Upper lobe of right lung (tissue), 1 donor: ENCODE measurements at regions not wholly inside any gene's neighbourhood (a gene's known extent, or its start where the extent isn't known, plus 50 kb on each side); places are given as distances from the start of the nearest gene placed in this dataset.

Source experiments
- ATAC-seq: fragments of 200-7000 bp; cut with Tn5 transposase; one replicate; pipeline ENCODE4 v1.9.1; 2020; ENCODE audit warnings: mild to moderate bottlenecking, moderate library complexity
- DNase-seq: peaks from one replicate; pipeline ENCODE4 v3.0.0-alpha.2; 2020
- H3K27ac ChIP-seq: fragments of 200-600 bp; one replicate; pipeline ENCODE4 v1.8.0; 2022
- H3K27me3 ChIP-seq: fragments of 200-600 bp; one replicate; pipeline ENCODE4 v1.8.0; 2022; ENCODE audit warnings: mild to moderate bottlenecking
- H3K36me3 ChIP-seq: fragments of 200-600 bp; one replicate; pipeline ENCODE4 v1.8.0; 2022
- H3K4me1 ChIP-seq: fragments of 200-600 bp; one replicate; pipeline ENCODE4 v1.8.0; 2022
- H3K4me3 ChIP-seq: fragments of 200-600 bp; one replicate; pipeline ENCODE4 v1.8.0; 2022; ENCODE audit warnings: mild to moderate bottlenecking
- H3K9me3 ChIP-seq: fragments of 200-600 bp; one replicate; pipeline ENCODE4 v1.8.0; 2022
- intact Hi-C: fragments of 100-400 bp; cut with DNase I; formaldehyde crosslinking; loops from one replicate; pipeline ENCODE4 v1.11.0; 2022
- TF ChIP-seq, protein P1 (sequence below): fragments of 200-600 bp; IDR thresholded peaks from one replicate; pipeline ENCODE4 v1.8.0; 2022; ENCODE audit warnings: antibody characterized with exemption
- donor health status: DM: no; HTN: yes; CAD: no; lungs with severe emphysema.

DNA sequence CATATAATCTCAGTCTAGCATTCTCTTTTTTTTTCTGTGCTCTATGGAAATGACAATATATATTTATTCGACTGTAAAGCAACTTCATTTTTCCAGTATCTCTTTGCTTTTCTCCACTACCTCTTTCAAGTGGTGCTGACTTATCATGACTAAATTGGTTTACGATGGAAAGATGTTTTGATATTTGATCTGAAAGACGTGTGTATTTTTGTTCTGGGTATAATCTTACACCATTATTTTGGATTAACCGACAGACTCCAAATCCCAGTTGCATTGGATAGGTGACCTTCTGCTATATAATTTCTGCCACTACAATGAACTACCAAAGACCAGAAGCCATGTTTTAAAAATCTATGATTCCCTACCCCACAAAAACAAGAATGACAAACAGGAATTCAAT lies 380.5 kb upstream of the NFE2L3 start:
- TF ChIP-seq, protein P1, sequence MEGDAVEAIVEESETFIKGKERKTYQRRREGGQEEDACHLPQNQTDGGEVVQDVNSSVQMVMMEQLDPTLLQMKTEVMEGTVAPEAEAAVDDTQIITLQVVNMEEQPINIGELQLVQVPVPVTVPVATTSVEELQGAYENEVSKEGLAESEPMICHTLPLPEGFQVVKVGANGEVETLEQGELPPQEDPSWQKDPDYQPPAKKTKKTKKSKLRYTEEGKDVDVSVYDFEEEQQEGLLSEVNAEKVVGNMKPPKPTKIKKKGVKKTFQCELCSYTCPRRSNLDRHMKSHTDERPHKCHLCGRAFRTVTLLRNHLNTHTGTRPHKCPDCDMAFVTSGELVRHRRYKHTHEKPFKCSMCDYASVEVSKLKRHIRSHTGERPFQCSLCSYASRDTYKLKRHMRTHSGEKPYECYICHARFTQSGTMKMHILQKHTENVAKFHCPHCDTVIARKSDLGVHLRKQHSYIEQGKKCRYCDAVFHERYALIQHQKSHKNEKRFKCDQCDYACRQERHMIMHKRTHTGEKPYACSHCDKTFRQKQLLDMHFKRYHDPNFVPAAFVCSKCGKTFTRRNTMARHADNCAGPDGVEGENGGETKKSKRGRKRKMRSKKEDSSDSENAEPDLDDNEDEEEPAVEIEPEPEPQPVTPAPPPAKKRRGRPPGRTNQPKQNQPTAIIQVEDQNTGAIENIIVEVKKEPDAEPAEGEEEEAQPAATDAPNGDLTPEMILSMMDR: no peak
- Histone ChIP-seq H3K36me3 (no peaks in the 10 kb centered on the region), H3K4me3 (no peak overlapping the region), H3K4me1 (no peaks in the 10 kb centered on the region), H3K27ac (no peak overlapping the region), H3K27me3 (no peaks in the 10 kb centered on the region), H3K9me3 (no peaks in the 10 kb centered on the region)
- intact Hi-C loops: no loop called here
- DNase-seq: no peak
- no peak for ATAC-seq

DNA sequence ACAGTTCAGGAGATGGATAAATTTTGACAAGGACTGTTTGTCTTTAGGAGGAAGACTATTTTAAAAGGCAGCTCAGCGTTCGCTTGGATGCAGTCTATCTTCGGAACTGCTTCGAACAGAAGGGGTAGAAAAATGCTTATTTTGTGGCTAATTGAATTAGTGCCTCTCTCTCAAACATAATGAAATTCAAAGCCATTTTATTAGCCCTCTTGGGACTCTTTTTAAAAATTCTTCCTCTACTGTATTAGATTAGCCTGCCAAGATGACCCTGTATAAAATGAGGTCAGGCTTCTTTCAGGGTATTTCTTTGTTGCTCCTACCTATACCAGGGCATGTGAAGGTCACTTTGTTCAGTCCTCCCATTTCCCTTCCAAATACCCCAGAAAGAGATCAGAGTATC lies 379.2 kb upstream of the NFE2L3 start:
- TF ChIP-seq, protein P1: no peak
- intact Hi-C loops: no loop called here
- ATAC-seq (no peak), DNase-seq (no peak)
- Histone ChIP-seq H3K4me1 (no peaks in the 10 kb centered on the region), H3K36me3 (no peaks in the 10 kb centered on the region), H3K9me3 (no peaks in the 10 kb centered on the region), H3K27ac (no peak overlapping the region), H3K27me3 (no peaks in the 10 kb centered on the region), H3K4me3 (no peak overlapping the region)

DNA sequence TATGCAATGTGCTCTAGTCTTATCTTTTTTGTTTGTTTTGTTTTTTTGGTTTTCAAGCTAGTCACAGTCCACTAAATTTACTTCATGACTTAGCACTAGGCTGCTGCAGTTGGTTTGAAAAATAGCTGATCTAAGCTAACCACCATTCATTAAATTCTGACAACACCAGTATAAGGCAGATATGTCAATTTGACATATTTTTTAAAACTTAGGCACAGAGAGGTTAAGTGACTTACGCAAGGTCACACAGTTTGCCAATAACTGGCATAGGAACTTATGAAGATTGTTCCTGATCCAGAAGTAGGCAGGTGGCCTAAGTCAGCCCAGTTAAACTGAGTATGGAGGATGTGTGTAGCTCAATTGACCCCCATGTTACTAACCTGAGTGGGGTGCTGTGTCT lies 377.3 kb upstream of the NFE2L3 start:
- intact Hi-C loops: no loop called here
- no peak for DNase-seq
- Histone ChIP-seq H3K4me3 (no peak overlapping the region), H3K4me1 (no peaks in the 10 kb centered on the region), H3K27me3 (no peaks in the 10 kb centered on the region), H3K9me3 (no peaks in the 10 kb centered on the region), H3K36me3 (no peaks in the 10 kb centered on the region), H3K27ac (no peak overlapping the region)
- ATAC-seq: no peak
- TF ChIP-seq, protein P1: no peak

DNA sequence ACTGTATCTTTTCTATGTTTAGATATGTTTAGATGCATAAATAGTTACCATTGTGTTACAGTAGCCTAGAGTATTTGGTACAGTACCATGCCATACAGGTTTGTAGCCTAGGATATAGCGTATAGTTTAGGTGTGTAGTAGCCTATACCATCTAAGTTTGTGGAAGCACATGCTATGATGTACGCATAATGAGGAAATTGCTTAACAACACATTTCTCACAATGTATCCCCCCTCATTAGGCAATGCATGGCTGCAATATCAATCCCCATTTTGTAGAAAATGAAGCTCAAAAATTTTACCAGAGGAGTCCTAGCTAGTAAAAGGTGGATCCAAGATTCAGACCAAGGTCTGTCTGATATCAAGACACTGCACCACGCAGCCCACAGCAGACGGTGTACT lies 376.4 kb upstream of the NFE2L3 start:
- Histone ChIP-seq H3K36me3 (no peaks in the 10 kb centered on the region), H3K4me3 (no peak overlapping the region), H3K27me3 (no peaks in the 10 kb centered on the region), H3K9me3 (no peaks in the 10 kb centered on the region), H3K4me1 (no peaks in the 10 kb centered on the region), H3K27ac (no peak overlapping the region)
- TF ChIP-seq, protein P1: no peak
- intact Hi-C loops: no loop called here
- ATAC-seq (no peak), DNase-seq (no peak)

DNA sequence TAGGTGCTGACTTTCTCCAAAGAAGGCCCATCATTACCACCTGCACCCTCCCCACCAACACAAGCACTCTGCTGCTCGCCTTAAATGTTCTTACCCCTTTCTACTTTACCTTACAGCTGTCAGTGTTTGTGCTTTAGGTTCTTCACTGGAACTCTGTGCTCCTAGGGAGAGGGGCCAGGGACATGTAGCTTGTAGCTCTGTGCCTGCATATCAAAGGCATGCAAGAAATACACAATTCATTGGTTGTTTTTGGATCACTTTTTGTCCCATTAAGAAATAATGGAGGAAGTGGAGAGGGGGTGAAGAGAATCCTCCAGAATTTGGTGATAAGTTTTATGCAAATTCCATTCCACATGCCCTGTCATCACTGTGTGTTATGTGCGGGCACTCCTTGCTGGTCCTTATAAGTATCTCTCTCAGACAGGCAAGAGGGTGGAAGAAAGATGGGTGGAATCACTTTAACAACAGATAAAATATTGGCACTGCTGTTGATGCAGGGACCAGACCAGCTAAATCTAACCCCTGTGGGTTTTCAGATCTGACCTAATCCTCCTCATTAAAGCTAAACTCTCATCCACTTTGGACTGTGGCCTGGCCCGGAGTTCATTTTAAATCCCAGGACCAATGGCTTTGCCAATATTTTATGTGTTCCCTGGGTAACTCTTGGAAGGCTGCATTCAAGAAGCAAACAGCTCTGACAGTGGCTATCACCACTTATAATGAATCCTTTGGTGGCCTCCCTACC lies 375.8 kb upstream of the NFE2L3 start:
- H3K4me1 ChIP-seq: no peaks in the 10 kb centered on the region
- H3K4me3 ChIP-seq: no peak overlapping the region
- H3K27me3 ChIP-seq: no peaks in the 10 kb centered on the region
- no peak for ATAC-seq
- no peaks in the 10 kb centered on the region for H3K9me3 ChIP-seq
- DNase-seq: no peak
- intact Hi-C loops: no loop called here
- TF ChIP-seq, protein P1: no peak
- H3K27ac ChIP-seq: no peak overlapping the region
- no peaks in the 10 kb centered on the region for H3K36me3 ChIP-seq

DNA sequence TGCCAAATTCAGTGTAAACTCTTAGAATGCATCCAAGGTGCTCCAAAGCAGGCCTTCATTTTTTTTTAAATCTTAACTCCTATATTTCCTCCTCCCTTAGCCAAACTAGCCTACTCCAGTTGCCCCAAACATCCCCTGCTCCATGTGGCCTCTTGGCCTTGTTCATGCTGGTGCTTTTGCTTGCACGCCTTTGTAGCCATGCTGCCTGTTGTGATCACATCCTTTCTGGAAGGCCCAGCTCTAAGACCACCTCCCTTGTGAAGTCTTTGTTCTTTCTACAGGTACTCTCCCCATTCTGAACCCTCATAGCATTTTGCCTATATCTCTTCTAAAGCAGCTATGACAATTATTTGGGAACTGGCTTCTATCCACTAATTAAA lies 375.3 kb upstream of the NFE2L3 start:
- Histone ChIP-seq H3K4me1 (no peaks in the 10 kb centered on the region), H3K36me3 (no peaks in the 10 kb centered on the region), H3K9me3 (no peaks in the 10 kb centered on the region), H3K27me3 (no peaks in the 10 kb centered on the region), H3K4me3 (no peak overlapping the region), H3K27ac (no peak overlapping the region)
- TF ChIP-seq, protein P1: no peak
- DNase-seq (no peak), ATAC-seq (no peak)
- intact Hi-C loops: no loop called here
